ENCODE measurements at regions not wholly inside any gene's neighbourhood (a gene's known extent, or its start where the extent isn't known, plus 50 kb on each side); places are given as distances from the start of the nearest gene placed in this dataset.

DNA sequence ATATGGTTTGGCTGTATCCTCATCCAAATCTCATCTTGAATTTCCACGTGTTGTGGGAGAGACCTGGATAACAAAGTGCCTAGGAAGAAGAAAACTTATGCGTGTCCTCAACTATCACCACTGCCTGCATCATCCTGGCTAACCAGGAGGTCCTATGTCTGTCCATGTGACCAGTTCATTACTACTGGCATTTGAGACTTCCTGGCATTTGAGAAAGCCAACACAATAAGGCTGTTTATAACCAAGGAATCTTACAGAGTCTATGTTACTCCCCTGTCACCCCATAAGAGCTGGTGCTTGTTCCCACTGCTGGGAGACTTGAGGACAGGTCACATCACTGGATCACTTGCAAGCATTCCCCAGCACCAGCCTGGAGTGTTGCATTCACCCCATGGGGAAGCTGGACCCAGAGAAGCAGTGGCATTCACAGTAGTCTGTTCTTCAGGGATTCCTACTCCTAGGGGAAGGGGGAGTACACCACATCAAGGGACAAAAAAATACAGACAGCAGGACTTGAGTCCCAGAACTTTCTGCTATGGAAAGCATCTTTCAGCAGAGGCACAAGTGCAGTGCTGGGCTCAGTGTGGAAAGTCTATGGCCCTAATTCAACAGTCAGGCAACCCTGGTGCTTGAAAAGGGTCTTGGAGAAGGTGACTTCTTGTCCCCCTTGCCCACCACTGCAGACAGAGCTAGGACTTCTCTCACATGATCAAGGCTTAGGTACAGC is 717.1 kb downstream of the SEMA5A start:
- TF ChIP-seq SIN3A (IDR thresholded peaks at IDR 0.05; ENCODE audit: borderline replicate concordance, insufficient read depth, low read length) (no peak), TAF1 (IDR thresholded peaks at IDR 0.05; ENCODE audit: borderline replicate concordance, insufficient read depth, low read length) (no peak), FOXP2 (optimal IDR thresholded peaks at IDR 0.05; ENCODE audit: borderline replicate concordance, extremely low read depth, extremely low read length, insufficient read depth) (no peak), POLR2AphosphoS5 (IDR thresholded peaks at IDR 0.05; ENCODE audit: low read depth, low read length) (no peak)
- TF ChIP-seq, protein P1, sequence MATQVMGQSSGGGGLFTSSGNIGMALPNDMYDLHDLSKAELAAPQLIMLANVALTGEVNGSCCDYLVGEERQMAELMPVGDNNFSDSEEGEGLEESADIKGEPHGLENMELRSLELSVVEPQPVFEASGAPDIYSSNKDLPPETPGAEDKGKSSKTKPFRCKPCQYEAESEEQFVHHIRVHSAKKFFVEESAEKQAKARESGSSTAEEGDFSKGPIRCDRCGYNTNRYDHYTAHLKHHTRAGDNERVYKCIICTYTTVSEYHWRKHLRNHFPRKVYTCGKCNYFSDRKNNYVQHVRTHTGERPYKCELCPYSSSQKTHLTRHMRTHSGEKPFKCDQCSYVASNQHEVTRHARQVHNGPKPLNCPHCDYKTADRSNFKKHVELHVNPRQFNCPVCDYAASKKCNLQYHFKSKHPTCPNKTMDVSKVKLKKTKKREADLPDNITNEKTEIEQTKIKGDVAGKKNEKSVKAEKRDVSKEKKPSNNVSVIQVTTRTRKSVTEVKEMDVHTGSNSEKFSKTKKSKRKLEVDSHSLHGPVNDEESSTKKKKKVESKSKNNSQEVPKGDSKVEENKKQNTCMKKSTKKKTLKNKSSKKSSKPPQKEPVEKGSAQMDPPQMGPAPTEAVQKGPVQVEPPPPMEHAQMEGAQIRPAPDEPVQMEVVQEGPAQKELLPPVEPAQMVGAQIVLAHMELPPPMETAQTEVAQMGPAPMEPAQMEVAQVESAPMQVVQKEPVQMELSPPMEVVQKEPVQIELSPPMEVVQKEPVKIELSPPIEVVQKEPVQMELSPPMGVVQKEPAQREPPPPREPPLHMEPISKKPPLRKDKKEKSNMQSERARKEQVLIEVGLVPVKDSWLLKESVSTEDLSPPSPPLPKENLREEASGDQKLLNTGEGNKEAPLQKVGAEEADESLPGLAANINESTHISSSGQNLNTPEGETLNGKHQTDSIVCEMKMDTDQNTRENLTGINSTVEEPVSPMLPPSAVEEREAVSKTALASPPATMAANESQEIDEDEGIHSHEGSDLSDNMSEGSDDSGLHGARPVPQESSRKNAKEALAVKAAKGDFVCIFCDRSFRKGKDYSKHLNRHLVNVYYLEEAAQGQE (IDR thresholded peaks at IDR 0.05; ENCODE audit: insufficient read depth in 1 of 2, low read depth in 2 of 2, low read length in 2 of 2): no peak

DNA sequence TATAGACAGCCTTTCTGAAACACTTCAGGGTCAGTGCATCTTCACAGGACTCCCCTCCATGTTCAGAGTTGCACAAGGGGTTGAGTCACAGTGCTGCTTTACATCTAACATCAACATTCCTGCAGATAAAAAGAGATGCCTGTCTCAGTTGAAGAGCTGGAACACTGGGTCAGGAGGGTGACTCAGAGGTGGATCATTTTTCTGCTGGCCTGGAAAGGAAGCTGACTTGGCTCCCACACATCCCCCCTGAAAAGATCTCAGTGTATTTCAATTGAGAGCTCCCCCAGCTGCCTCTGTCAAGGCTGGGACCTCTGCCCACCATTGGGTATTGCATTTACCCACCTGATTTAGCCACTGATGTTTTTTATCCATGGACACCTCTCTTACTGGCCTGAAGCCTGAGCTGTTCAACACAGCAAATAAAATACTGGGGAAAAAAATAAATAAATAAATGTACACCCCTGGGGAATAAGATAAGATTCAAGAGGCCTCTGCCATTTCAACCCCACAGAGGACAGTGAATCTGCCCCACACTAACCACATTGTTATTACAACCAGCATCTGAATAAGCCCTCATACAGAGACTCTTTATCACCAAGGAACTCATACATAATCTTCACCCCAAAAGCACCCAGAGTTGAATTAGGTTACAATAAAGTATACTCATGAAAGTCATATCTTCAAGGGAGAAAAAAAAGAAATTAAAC is 716.4 kb downstream of the SEMA5A start:
- TF ChIP-seq TAF1 (IDR thresholded peaks at IDR 0.05; ENCODE audit: borderline replicate concordance, insufficient read depth, low read length) (no peak), POLR2AphosphoS5 (IDR thresholded peaks at IDR 0.05; ENCODE audit: low read depth, low read length) (no peak), SIN3A (IDR thresholded peaks at IDR 0.05; ENCODE audit: borderline replicate concordance, insufficient read depth, low read length) (no peak), FOXP2 (optimal IDR thresholded peaks at IDR 0.05; ENCODE audit: borderline replicate concordance, extremely low read depth, extremely low read length, insufficient read depth) (no peak)
- TF ChIP-seq, protein P1 (IDR thresholded peaks at IDR 0.05; ENCODE audit: insufficient read depth in 1 of 2, low read depth in 2 of 2, low read length in 2 of 2): no peak

DNA sequence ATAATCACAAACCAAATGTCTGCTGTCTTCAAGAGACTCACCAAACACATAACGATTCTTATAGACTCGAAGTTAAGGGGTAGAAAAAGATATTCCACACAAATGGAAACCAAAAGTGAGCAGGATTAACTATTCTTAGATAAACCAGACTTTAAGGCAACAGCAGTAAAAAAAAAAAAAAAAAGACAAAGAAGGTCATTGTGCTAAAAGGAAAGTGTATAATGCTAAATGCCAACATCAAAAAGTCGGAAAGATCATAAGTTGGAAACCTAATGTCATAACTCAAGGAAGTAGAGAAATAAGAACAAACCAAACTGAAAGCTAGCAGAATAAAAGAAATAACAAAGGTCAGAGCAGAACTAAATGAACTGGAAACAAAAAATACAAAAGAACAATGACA is 714.6 kb downstream of the SEMA5A start:
- TF ChIP-seq, protein P1 (IDR thresholded peaks at IDR 0.05; ENCODE audit: insufficient read depth in 1 of 2, low read depth in 2 of 2, low read length in 2 of 2): no peak
- TF ChIP-seq SIN3A (IDR thresholded peaks at IDR 0.05; ENCODE audit: borderline replicate concordance, insufficient read depth, low read length) (no peak), POLR2AphosphoS5 (IDR thresholded peaks at IDR 0.05; ENCODE audit: low read depth, low read length) (no peak), FOXP2 (optimal IDR thresholded peaks at IDR 0.05; ENCODE audit: borderline replicate concordance, extremely low read depth, extremely low read length, insufficient read depth) (no peak), TAF1 (IDR thresholded peaks at IDR 0.05; ENCODE audit: borderline replicate concordance, insufficient read depth, low read length) (no peak)

DNA sequence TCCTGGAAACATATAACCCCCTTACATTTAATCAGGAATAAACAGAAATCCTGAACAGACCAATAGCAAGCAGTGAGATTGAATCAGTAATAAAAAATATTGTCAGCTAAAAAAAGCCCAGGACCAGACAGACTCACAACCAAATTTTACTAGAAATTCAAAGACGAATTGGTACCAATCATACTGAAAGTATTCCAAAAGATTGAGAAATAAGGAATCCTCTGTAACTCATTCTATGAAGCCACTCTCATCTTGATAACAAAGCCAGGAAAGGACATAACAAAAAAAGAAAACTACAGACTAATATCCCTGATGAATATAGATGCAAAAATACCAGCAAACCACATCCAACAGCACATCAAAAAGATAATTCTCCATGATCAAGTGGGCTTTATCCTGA is 714.0 kb downstream of the SEMA5A start:
- TF ChIP-seq, protein P1 (IDR thresholded peaks at IDR 0.05; ENCODE audit: insufficient read depth in 1 of 2, low read depth in 2 of 2, low read length in 2 of 2): no peak
- TF ChIP-seq POLR2AphosphoS5 (IDR thresholded peaks at IDR 0.05; ENCODE audit: low read depth, low read length) (no peak), SIN3A (IDR thresholded peaks at IDR 0.05; ENCODE audit: borderline replicate concordance, insufficient read depth, low read length) (no peak), TAF1 (IDR thresholded peaks at IDR 0.05; ENCODE audit: borderline replicate concordance, insufficient read depth, low read length) (no peak), FOXP2 (optimal IDR thresholded peaks at IDR 0.05; ENCODE audit: borderline replicate concordance, extremely low read depth, extremely low read length, insufficient read depth) (no peak)

Data from PFSK-1 (cell line).